ENCODE measurements at regions not wholly inside any gene's neighbourhood (a gene's known extent, or its start where the extent isn't known, plus 50 kb on each side); places are given as distances from the start of the nearest gene placed in this dataset.

DNA sequence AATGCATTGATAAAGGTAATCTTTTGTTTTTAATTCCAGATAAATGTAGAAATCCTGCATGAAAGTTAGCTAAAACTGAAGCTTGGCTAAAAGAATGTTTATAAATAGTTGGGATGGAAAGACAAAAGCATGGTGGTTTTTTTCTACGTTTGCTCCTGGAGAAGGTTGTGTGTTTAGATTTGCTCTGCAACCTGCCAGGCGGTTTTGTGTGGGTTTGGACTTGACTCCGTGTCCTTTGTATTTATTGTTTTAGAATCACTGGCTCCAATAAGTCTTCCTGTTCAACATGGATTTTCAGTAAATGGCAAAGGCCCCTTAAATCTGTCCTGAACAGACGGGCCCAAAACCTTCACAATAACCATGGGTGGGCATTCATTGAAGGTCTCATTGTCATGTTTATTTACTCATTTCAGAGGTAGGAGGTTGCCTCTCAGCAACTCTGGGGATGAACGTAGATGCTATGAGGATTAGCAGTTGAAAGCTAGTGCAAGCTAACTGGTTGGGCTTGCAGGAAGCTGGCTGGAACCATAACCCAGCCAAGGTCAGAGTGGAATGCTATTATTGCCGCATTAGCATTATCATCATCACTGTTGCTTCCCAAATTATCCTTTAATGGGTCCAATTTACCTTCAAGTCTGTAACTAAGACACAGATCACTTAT lies 60.6 kb upstream of the ADAMTS9 start:
- peaks cover 4% of the 10 kb centered on the region; the same call in 1 of the 2 replicates for H3K27me3 ChIP-seq (ENCODE audit: insufficient read depth, low read length)
- no peaks in the 10 kb centered on the region for H3K9me3 ChIP-seq (ENCODE audit: control insufficient read depth in 1 of 2, insufficient read depth in 1 of 2, low read depth in 1 of 2, low read length in 2 of 2)
- DNase-seq (ENCODE audit: low read depth, low spot score) (no peak), ATAC-seq (no peak)
- no peak overlapping the region for H2AFZ ChIP-seq (ENCODE audit: low read depth, low read length, poor library complexity, severe bottlenecking)
- CTCF ChIA-PET = no interaction called here
- TF ChIP-seq TCF7L2 (IDR thresholded peaks at IDR 0.05; ENCODE audit: borderline replicate concordance, extremely low read depth, insufficient read depth, insufficient read length) (no peak), RAD21 (IDR thresholded peaks at IDR 0.05; ENCODE audit: low read depth) (no peak), ELF1 (IDR thresholded peaks at IDR 0.05; ENCODE audit: borderline replicate concordance, low read depth) (no peak), SRF (IDR thresholded peaks at IDR 0.05; ENCODE audit: low read depth) (no peak), ATF3 (IDR thresholded peaks at IDR 0.05) (no peak), POLR2A (IDR thresholded peaks at IDR 0.05; ENCODE audit: borderline replicate concordance, extremely low read depth, insufficient read depth, insufficient read length) (no peak), ZFX (IDR thresholded peaks at IDR 0.05) (no peak)
- TF ChIP-seq, protein P1, sequence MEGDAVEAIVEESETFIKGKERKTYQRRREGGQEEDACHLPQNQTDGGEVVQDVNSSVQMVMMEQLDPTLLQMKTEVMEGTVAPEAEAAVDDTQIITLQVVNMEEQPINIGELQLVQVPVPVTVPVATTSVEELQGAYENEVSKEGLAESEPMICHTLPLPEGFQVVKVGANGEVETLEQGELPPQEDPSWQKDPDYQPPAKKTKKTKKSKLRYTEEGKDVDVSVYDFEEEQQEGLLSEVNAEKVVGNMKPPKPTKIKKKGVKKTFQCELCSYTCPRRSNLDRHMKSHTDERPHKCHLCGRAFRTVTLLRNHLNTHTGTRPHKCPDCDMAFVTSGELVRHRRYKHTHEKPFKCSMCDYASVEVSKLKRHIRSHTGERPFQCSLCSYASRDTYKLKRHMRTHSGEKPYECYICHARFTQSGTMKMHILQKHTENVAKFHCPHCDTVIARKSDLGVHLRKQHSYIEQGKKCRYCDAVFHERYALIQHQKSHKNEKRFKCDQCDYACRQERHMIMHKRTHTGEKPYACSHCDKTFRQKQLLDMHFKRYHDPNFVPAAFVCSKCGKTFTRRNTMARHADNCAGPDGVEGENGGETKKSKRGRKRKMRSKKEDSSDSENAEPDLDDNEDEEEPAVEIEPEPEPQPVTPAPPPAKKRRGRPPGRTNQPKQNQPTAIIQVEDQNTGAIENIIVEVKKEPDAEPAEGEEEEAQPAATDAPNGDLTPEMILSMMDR (IDR thresholded peaks at IDR 0.05 in 2 of 3, conservative IDR thresholded peaks at IDR 0.05 in 1 of 3; ENCODE audit: borderline replicate concordance in 1 of 3, insufficient read depth in 1 of 3, low read depth in 2 of 3, low read length in 2 of 3) = no peak
- TF ChIP-seq, protein P2, sequence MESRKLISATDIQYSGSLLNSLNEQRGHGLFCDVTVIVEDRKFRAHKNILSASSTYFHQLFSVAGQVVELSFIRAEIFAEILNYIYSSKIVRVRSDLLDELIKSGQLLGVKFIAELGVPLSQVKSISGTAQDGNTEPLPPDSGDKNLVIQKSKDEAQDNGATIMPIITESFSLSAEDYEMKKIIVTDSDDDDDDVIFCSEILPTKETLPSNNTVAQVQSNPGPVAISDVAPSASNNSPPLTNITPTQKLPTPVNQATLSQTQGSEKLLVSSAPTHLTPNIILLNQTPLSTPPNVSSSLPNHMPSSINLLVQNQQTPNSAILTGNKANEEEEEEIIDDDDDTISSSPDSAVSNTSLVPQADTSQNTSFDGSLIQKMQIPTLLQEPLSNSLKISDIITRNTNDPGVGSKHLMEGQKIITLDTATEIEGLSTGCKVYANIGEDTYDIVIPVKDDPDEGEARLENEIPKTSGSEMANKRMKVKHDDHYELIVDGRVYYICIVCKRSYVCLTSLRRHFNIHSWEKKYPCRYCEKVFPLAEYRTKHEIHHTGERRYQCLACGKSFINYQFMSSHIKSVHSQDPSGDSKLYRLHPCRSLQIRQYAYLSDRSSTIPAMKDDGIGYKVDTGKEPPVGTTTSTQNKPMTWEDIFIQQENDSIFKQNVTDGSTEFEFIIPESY (IDR thresholded peaks at IDR 0.05; ENCODE audit: extremely low read depth, insufficient replicate concordance, low read length) = no peak
- H3K79me2 ChIP-seq (ENCODE audit: insufficient read depth, low read length) = no peaks in the 10 kb centered on the region
- no peak overlapping the region for H3K9ac ChIP-seq (ENCODE audit: low read length)
- POLR2A ChIA-PET = no interaction called here
- no peaks in the 10 kb centered on the region for H3K9me2 ChIP-seq (ENCODE audit: insufficient read depth)
- H3K4me2 ChIP-seq (ENCODE audit: low read length) = no peak overlapping the region
- H3K4me3 ChIP-seq (replicated peaks in 1 of 2; ENCODE audit: low read depth in 1 of 2, low read length in 2 of 2) = no peak overlapping the region
- no TSS peak for BruUV-seq (replicated peaks)
- no peaks in the 10 kb centered on the region for H3K36me3 ChIP-seq (ENCODE audit: control insufficient read depth in 1 of 2, insufficient read depth in 2 of 2, low read length in 2 of 2)
- no peak overlapping the region for H3K27ac ChIP-seq (ENCODE audit: low read depth, low read length)
- RAD21 ChIA-PET (ENCODE audit: low non-redundant PET in 1 of 2, low total read pairs in 2 of 2, uncharacterized antibody in 2 of 2, unreplicated experiment in 2 of 2) = no interaction called here
- H3K4me1 ChIP-seq (ENCODE audit: control insufficient read depth in 1 of 2, insufficient read depth in 2 of 2, low read length in 2 of 2) = no peaks in the 10 kb centered on the region
- intact Hi-C loops (cut with micrococcal nuclease) = no loop called here
- no peaks in the 10 kb centered on the region for H4K20me1 ChIP-seq (ENCODE audit: insufficient read depth)
